B cell (primary cell): ENCODE measurements at regions not wholly inside any gene's neighbourhood (a gene's known extent, or its start where the extent isn't known, plus 50 kb on each side); places are given as distances from the start of the nearest gene placed in this dataset.

Experiments used
- ATAC-seq: fragments of 200-7000 bp; cut with Tn5 transposase; one replicate; pipeline ENCODE4 v1.10.0; 2021; ENCODE audit warnings: low read depth, mild to moderate bottlenecking, moderate number of reproducible peaks, moderate library complexity
- CTCF ChIA-PET: fragments of 350-600 bp; sonication (Branson Sonifier 250); formaldehyde crosslinking; loops from one replicate; lab custom pipeline; 2021; ENCODE audit warnings: antibody characterized with exemption, inconsistent platforms; lab: Charles Lee
- POLR2A ChIA-PET: fragments of 350-600 bp; sonication (Branson Sonifier 250); formaldehyde crosslinking; loops from one replicate; lab custom pipeline; 2021; ENCODE audit warnings: antibody characterized with exemption; lab: Charles Lee
- DNase-seq: peaks from one replicate; pipeline ENCODE4 v3.0.0; 2013
- H2AFZ ChIP-seq: 2 replicates; pipeline ENCODE4 v1.6.1; 2012; ENCODE audit warnings: mild to moderate bottlenecking, low read depth, low read length; ENCODE audit not compliant: insufficient read depth, poor library complexity, severe bottlenecking
- H3K27ac ChIP-seq, 2 donors: 1 replicate in 1 of 2; 2 replicates in 1 of 2; pipeline ENCODE4 v1.5.1; 2012 to 2013; ENCODE audit warnings: low read length in 2 of 2, mild to moderate bottlenecking in 2 of 2, moderate library complexity in 1 of 2
- H3K27me3 ChIP-seq, 4 experiments: fragments of 200-600 bp in 1 of 4; sonication (generic) in 1 of 4; replicated peaks in 1 of 4; 1 replicate in 2 of 4; 2 replicates in 2 of 4; pipeline versions ENCODE4 v1.6.1 to v1.7.0; 2013 to 2016; ENCODE audit warnings: low read length in 3 of 4, mild to moderate bottlenecking in 2 of 4, mixed read lengths in 1 of 4, moderate library complexity in 1 of 4; ENCODE audit not compliant: insufficient read depth in 4 of 4, control insufficient read depth in 3 of 4; ENCODE audit errors: control extremely low read depth in 1 of 4
- H3K36me3 ChIP-seq, 2 experiments: replicated peaks in 1 of 2; 1 replicate in 1 of 2; 2 replicates in 1 of 2; pipeline versions ENCODE4 v1.6.1 to v1.7.1; 2013; ENCODE audit warnings: low read length in 1 of 2; ENCODE audit not compliant: insufficient read depth in 2 of 2, control insufficient read depth in 1 of 2; ENCODE audit errors: control extremely low read depth in 1 of 2, extremely low read depth in 1 of 2
- H3K4me1 ChIP-seq, 2 donors: fragments of 200-600 bp in 1 of 2; sonication (generic) in 1 of 2; 1 replicate in 1 of 2; 2 replicates in 1 of 2; pipeline versions ENCODE4 v1.5.1 to v1.6.1; 2013 to 2017; ENCODE audit warnings: low read length in 2 of 2; ENCODE audit not compliant: control insufficient read depth in 2 of 2, insufficient read depth in 2 of 2
- H3K4me2 ChIP-seq: replicated peaks from 2 replicates; pipeline ENCODE3; 2012; ENCODE audit warnings: mild to moderate bottlenecking, low read depth, low read length; ENCODE audit not compliant: poor library complexity, severe bottlenecking
- H3K4me3 ChIP-seq, 5 experiments: fragments of 200-600 bp in 1 of 5; sonication (generic) in 1 of 5; 1 replicate in 3 of 5; 2 replicates in 2 of 5; pipeline versions ENCODE4 v1.5.1 to v1.7.0; 2011 to 2016; ENCODE audit warnings: low read length in 4 of 5, mild to moderate bottlenecking in 4 of 5, low read depth in 2 of 5, control low read depth in 1 of 5, moderate library complexity in 1 of 5; ENCODE audit not compliant: insufficient read depth in 1 of 5; ENCODE audit errors: control extremely low read depth in 1 of 5, extremely low read depth in 1 of 5
- H3K79me2 ChIP-seq: fragments of 200-600 bp; sonication (generic); one replicate; pipeline ENCODE4 v1.6.0; 2016; ENCODE audit warnings: low read length; ENCODE audit not compliant: control insufficient read depth, insufficient read depth
- H3K9ac ChIP-seq: fragments of 200-600 bp; sonication (generic); 2 replicates; pipeline ENCODE4 v1.6.1; 2017; ENCODE audit warnings: mild to moderate bottlenecking, low read length, moderate library complexity
- H3K9me3 ChIP-seq, 3 donors: one replicate each; pipeline versions ENCODE4 v1.6.1 to v1.7.1; 2013; ENCODE audit warnings: low read length in 2 of 3; ENCODE audit not compliant: control insufficient read depth in 2 of 3, insufficient read depth in 1 of 3; ENCODE audit errors: control extremely low read depth in 1 of 3
- H4K20me1 ChIP-seq: 2 replicates; pipeline ENCODE4 v1.6.0; 2012; ENCODE audit warnings: mild to moderate bottlenecking, low read length; ENCODE audit not compliant: insufficient read depth, control insufficient read depth, poor library complexity, severe bottlenecking
- H3K27ac Mint-ChIP-seq: one replicate; pipeline ENCODE4 v1.8.0; 2021; ENCODE audit warnings: mixed read lengths
- H3K27me3 Mint-ChIP-seq: one replicate; pipeline ENCODE4 v1.8.0; 2021; ENCODE audit warnings: mixed read lengths
- H3K4me1 Mint-ChIP-seq: one replicate; pipeline ENCODE4 v1.8.0; 2021; ENCODE audit warnings: mixed read lengths
- H3K4me3 Mint-ChIP-seq: one replicate; pipeline ENCODE4 v1.8.0; 2021; ENCODE audit warnings: mixed read lengths
- H3K9me3 Mint-ChIP-seq: one replicate; pipeline ENCODE4 v1.8.0; 2022; ENCODE audit warnings: mixed read lengths; ENCODE audit not compliant: insufficient read depth
- EZH2 ChIP-seq: IDR thresholded peaks from 2 replicates; pipeline ENCODE4 v1.6.1; 2012; ENCODE audit warnings: borderline replicate concordance, low read depth, mild to moderate bottlenecking, moderate library complexity, low read length; ENCODE audit not compliant: insufficient read depth, poor library complexity, severe bottlenecking
- WGBS: methylation state at CpG from one replicate; pipeline ENCODE4 v1.1.5; 2013; ENCODE audit warnings: missing lambda C conversion rate; ENCODE audit not compliant: insufficient coverage; 5-methylcytosine and 5-hydroxymethylcytosine counted together
- intact Hi-C: fragments of 100-400 bp; cut with micrococcal nuclease; formaldehyde crosslinking; loops from one replicate; pipeline ENCODE4 v1.10.0; 2022
- TF ChIP-seq, protein P1 (sequence below): fragments of 200-600 bp; IDR thresholded peaks from one replicate; pipeline ENCODE4 v1.8.0; 2022; ENCODE audit warnings: antibody characterized with exemption, mild to moderate bottlenecking

DNA sequence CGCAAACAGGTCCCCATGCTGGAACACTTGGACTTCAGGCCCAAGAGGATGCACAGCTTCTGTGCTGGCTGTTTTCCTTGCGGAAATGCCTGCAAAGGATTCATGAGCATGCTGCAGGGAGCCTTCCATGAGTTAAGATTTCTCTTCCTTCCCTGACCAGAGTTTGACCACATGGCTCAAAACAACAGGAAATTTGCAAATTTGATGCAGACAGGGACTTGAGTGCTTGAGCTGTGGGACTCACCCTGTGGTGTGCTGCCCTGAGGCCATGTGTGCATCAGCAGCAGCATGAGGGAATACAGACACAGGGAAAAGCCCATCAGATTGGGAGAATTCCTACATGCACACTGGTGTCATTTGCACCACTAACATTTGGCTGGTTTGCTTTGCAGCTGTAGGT, 195.4 kb downstream of the CDC14C start:
- Histone ChIP-seq H3K4me2 (no peak overlapping the region), H3K4me1 (no peaks in the 10 kb centered on the region), H3K79me2 (no peaks in the 10 kb centered on the region), H3K27ac (no peak overlapping the region), H3K36me3 (no peaks in the 10 kb centered on the region), H3K4me3 (no peak overlapping the region), H4K20me1 (no peaks in the 10 kb centered on the region), H3K9me3 (peaks cover 0 to 5% (median 0%) of the 10 kb centered on the region in 3 donors), H3K27me3 (no peaks in the 10 kb centered on the region), H2AFZ (no peak overlapping the region), H3K9ac (no peak overlapping the region)
- no peak for DNase-seq
- CTCF ChIA-PET = no interaction called here
- intact Hi-C loops = no loop called here
- no peak overlapping the region for H3K27ac Mint-ChIP-seq
- POLR2A ChIA-PET = no interaction called here
- H3K9me3 Mint-ChIP-seq = peaks cover 5% of the 10 kb centered on the region
- H3K4me3 Mint-ChIP-seq = no peak overlapping the region
- TF ChIP-seq EZH2 = no peak
- TF ChIP-seq, protein P1, sequence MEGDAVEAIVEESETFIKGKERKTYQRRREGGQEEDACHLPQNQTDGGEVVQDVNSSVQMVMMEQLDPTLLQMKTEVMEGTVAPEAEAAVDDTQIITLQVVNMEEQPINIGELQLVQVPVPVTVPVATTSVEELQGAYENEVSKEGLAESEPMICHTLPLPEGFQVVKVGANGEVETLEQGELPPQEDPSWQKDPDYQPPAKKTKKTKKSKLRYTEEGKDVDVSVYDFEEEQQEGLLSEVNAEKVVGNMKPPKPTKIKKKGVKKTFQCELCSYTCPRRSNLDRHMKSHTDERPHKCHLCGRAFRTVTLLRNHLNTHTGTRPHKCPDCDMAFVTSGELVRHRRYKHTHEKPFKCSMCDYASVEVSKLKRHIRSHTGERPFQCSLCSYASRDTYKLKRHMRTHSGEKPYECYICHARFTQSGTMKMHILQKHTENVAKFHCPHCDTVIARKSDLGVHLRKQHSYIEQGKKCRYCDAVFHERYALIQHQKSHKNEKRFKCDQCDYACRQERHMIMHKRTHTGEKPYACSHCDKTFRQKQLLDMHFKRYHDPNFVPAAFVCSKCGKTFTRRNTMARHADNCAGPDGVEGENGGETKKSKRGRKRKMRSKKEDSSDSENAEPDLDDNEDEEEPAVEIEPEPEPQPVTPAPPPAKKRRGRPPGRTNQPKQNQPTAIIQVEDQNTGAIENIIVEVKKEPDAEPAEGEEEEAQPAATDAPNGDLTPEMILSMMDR = no peak
- H3K4me1 Mint-ChIP-seq = no peaks in the 10 kb centered on the region
- no peak for ATAC-seq
- 96% methylated on average over 2 of the region's 2 CpGs for WGBS
- no peaks in the 10 kb centered on the region for H3K27me3 Mint-ChIP-seq

DNA sequence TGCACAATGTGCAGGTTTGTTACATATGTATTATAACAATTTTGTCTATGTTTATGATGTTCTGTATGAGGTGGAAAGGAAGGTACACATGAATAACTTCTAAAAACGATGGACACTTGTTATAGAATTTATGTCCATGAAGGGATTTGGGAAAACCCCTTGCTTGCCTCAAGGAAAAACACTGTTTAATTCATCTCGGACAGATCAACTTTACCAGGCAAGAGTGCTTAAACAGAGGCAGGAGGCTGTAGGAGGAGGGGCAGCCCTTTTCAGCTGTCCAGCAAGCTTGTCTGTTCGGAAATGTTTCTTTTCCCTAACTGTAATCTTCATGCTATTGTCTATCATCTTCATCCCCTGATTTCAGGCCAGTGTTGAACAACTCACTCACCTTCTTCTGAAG, 200.9 kb downstream of the CDC14C start:
- Histone ChIP-seq H3K4me1 (no peaks in the 10 kb centered on the region), H3K9ac (no peak overlapping the region), H3K79me2 (no peaks in the 10 kb centered on the region), H3K36me3 (no peaks in the 10 kb centered on the region), H2AFZ (no peak overlapping the region), H3K9me3 (no peaks in the 10 kb centered on the region), H3K27me3 (no peaks in the 10 kb centered on the region), H3K27ac (no peak overlapping the region), H3K4me3 (no peak overlapping the region), H3K4me2 (no peak overlapping the region), H4K20me1 (no peaks in the 10 kb centered on the region)
- ChIA-PET POLR2A (no interaction called here), CTCF (no interaction called here)
- ATAC-seq (no peak), DNase-seq (no peak)
- TF ChIP-seq, protein P1 = no peak
- Mint-ChIP-seq H3K27me3 (no peaks in the 10 kb centered on the region), H3K4me3 (no peak overlapping the region), H3K27ac (no peak overlapping the region), H3K4me1 (no peaks in the 10 kb centered on the region), H3K9me3 (peaks cover 5% of the 10 kb centered on the region)
- 89% methylated on average over 1 of the region's 3 CpGs for WGBS
- intact Hi-C loops = no loop called here
